ENCODE measurements at regions not wholly inside any gene's neighbourhood (a gene's known extent, or its start where the extent isn't known, plus 50 kb on each side); places are given as distances from the start of the nearest gene placed in this dataset.

GRCh38 chr6:12235341-12235740, 54.8 kb upstream of the EDN1 start:
- no peak for TF ChIP-seq CTCF (IDR thresholded peaks at IDR 0.05; ENCODE audit: insufficient read depth, low read length)
- no peak for TF ChIP-seq GABPA (IDR thresholded peaks at IDR 0.05; ENCODE audit: low read depth)
- TF ChIP-seq POLR2AphosphoS5 (IDR thresholded peaks at IDR 0.05; ENCODE audit: low read depth): no peak

Measured in HL-60 (cell line).